ENCODE measurements at regions not wholly inside any gene's neighbourhood (a gene's known extent, or its start where the extent isn't known, plus 50 kb on each side); places are given as distances from the start of the nearest gene placed in this dataset.

DNA sequence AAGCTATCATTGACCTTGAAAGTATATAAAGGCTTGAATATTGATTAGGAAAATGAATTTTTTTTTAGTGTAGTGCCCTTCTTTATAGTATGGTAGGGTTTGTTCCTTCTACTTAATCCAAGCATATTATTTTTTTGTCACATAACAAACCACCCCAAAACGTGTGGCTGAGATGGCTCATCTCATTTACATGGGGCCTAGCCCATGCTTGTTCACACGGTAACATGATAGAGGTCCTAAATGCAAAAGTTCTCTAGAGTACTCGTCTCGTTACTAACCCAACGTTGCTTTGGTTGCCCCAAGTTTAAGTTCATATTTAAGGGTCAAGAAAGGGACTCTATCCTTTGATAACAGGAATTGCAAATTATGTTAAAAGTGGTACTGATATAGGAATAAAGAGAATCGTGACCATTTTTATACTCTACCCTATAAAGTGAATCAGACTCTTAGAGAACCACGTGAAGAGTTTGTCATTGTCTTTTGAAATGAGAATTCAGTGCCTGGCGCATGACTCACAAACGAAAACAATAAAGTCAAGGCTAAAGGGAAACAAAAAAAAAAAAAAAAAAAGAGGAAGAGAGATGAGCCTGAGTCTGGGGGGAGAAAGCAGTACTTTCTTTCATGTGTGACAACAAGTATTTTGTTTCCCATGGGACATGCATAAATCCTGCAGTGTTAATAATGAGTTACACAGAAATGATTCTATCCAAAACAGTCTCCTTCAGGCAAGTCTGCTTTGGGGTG is 402.8 kb upstream of the NWD2 start:
- Histone ChIP-seq H3K27me3 (ENCODE audit: insufficient read depth, low read depth, low read length) (no peaks in the 10 kb centered on the region), H2AFZ (ENCODE audit: low read depth, low read length) (no peak overlapping the region), H3F3A (ENCODE audit: insufficient read depth, low read length, poor library complexity, severe bottlenecking) (no peaks in the 10 kb centered on the region), H3K36me3 (ENCODE audit: insufficient read depth, low read length) (no peaks in the 10 kb centered on the region), H3K27ac (ENCODE audit: low read length) (no peak overlapping the region), H3K9me3 (ENCODE audit: low read length) (no peaks in the 10 kb centered on the region), H3K4me3 (ENCODE audit: low read length) (no peak overlapping the region), H3K79me2 (replicated peaks; ENCODE audit: insufficient read depth, low read length) (no peaks in the 10 kb centered on the region), H4K20me1 (ENCODE audit: insufficient read depth) (no peaks in the 10 kb centered on the region), H3K9ac (ENCODE audit: low read length) (no peak overlapping the region), H3K9me2 (ENCODE audit: insufficient read depth, low read length) (no peaks in the 10 kb centered on the region), H3K4me2 (ENCODE audit: low read length) (no peak overlapping the region)
- TF ChIP-seq, protein P1, sequence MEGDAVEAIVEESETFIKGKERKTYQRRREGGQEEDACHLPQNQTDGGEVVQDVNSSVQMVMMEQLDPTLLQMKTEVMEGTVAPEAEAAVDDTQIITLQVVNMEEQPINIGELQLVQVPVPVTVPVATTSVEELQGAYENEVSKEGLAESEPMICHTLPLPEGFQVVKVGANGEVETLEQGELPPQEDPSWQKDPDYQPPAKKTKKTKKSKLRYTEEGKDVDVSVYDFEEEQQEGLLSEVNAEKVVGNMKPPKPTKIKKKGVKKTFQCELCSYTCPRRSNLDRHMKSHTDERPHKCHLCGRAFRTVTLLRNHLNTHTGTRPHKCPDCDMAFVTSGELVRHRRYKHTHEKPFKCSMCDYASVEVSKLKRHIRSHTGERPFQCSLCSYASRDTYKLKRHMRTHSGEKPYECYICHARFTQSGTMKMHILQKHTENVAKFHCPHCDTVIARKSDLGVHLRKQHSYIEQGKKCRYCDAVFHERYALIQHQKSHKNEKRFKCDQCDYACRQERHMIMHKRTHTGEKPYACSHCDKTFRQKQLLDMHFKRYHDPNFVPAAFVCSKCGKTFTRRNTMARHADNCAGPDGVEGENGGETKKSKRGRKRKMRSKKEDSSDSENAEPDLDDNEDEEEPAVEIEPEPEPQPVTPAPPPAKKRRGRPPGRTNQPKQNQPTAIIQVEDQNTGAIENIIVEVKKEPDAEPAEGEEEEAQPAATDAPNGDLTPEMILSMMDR (IDR thresholded peaks at IDR 0.05; ENCODE audit: poor library complexity, severe bottlenecking), result no peak
- TF ChIP-seq SMC3 (conservative IDR thresholded peaks at IDR 0.05; ENCODE audit: poor library complexity) (no peak), RAD21 (conservative IDR thresholded peaks at IDR 0.05) (no peak), POLR2AphosphoS5 (IDR thresholded peaks at IDR 0.05) (no peak), TAF1 (IDR thresholded peaks at IDR 0.05; ENCODE audit: low read depth) (no peak)
- TF ChIP-seq, protein P2, sequence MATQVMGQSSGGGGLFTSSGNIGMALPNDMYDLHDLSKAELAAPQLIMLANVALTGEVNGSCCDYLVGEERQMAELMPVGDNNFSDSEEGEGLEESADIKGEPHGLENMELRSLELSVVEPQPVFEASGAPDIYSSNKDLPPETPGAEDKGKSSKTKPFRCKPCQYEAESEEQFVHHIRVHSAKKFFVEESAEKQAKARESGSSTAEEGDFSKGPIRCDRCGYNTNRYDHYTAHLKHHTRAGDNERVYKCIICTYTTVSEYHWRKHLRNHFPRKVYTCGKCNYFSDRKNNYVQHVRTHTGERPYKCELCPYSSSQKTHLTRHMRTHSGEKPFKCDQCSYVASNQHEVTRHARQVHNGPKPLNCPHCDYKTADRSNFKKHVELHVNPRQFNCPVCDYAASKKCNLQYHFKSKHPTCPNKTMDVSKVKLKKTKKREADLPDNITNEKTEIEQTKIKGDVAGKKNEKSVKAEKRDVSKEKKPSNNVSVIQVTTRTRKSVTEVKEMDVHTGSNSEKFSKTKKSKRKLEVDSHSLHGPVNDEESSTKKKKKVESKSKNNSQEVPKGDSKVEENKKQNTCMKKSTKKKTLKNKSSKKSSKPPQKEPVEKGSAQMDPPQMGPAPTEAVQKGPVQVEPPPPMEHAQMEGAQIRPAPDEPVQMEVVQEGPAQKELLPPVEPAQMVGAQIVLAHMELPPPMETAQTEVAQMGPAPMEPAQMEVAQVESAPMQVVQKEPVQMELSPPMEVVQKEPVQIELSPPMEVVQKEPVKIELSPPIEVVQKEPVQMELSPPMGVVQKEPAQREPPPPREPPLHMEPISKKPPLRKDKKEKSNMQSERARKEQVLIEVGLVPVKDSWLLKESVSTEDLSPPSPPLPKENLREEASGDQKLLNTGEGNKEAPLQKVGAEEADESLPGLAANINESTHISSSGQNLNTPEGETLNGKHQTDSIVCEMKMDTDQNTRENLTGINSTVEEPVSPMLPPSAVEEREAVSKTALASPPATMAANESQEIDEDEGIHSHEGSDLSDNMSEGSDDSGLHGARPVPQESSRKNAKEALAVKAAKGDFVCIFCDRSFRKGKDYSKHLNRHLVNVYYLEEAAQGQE (IDR thresholded peaks at IDR 0.05; ENCODE audit: borderline replicate concordance), result no peak

DNA sequence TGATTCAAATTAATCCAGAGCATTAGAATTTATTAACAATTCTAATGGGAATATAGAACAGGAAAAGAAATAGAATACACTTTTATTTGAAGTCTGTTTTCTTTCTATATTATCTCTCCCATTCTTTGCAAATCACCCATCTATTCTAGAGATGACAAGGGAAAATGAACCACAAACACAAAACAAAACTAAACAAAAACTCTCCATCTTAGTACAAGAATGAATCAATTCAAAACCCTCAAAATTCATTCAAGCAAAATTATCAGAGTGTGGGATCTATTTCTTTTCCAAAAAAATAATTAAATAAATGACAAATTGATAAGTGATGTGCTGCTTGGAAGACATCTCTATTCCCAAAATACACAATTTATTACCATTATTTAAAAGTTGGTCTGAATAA is 400.1 kb upstream of the NWD2 start:
- H3K36me3 ChIP-seq (ENCODE audit: insufficient read depth, low read length), result no peaks in the 10 kb centered on the region
- no peak overlapping the region for H3K4me3 ChIP-seq (ENCODE audit: low read length)
- no peak overlapping the region for H3K27ac ChIP-seq (ENCODE audit: low read length)
- no peaks in the 10 kb centered on the region for H3K79me2 ChIP-seq (replicated peaks; ENCODE audit: insufficient read depth, low read length)
- no peak overlapping the region for H2AFZ ChIP-seq (ENCODE audit: low read depth, low read length)
- no peaks in the 10 kb centered on the region for H4K20me1 ChIP-seq (ENCODE audit: insufficient read depth)
- H3K9ac ChIP-seq (ENCODE audit: low read length), result no peak overlapping the region
- TF ChIP-seq, protein P1 (IDR thresholded peaks at IDR 0.05; ENCODE audit: poor library complexity, severe bottlenecking), result no peak
- TF ChIP-seq, protein P2 (IDR thresholded peaks at IDR 0.05; ENCODE audit: borderline replicate concordance), result no peak
- no peak for TF ChIP-seq MXI1 (conservative IDR thresholded peaks at IDR 0.05; ENCODE audit: poor library complexity, severe bottlenecking)
- TF ChIP-seq RAD21 (conservative IDR thresholded peaks at IDR 0.05), result no peak
- TF ChIP-seq TAF1 (IDR thresholded peaks at IDR 0.05; ENCODE audit: low read depth), result no peak
- TF ChIP-seq SMC3 (conservative IDR thresholded peaks at IDR 0.05; ENCODE audit: poor library complexity), result no peak
- TF ChIP-seq EP300 (conservative IDR thresholded peaks at IDR 0.05; ENCODE audit: poor library complexity, severe bottlenecking), result no peak
- no peak for TF ChIP-seq EZH2 (IDR thresholded peaks at IDR 0.05; ENCODE audit: borderline replicate concordance, insufficient read depth, low read length, poor library complexity, severe bottlenecking)
- TF ChIP-seq POLR2AphosphoS5 (IDR thresholded peaks at IDR 0.05), result no peak
- no peaks in the 10 kb centered on the region for H3K9me3 ChIP-seq (ENCODE audit: low read length)
- no peaks in the 10 kb centered on the region for H3F3A ChIP-seq (ENCODE audit: insufficient read depth, low read length, poor library complexity, severe bottlenecking)
- H3K27me3 ChIP-seq (ENCODE audit: insufficient read depth, low read depth, low read length), result no peaks in the 10 kb centered on the region
- no peaks in the 10 kb centered on the region for H3K9me2 ChIP-seq (ENCODE audit: insufficient read depth, low read length)
- no peak overlapping the region for H3K4me2 ChIP-seq (ENCODE audit: low read length)

All from neural cell (in vitro differentiated cells).